Activated T-cell treated with anti-CD3 and anti-CD28 coated beads, Interleukin-2, amount 50 U/mL, for 48 hours (primary cell): ENCODE measurements at regions not wholly inside any gene's neighbourhood (a gene's known extent, or its start where the extent isn't known, plus 50 kb on each side); places are given as distances from the start of the nearest gene placed in this dataset.

Source experiments
- DNase-seq, 2 experiments: peaks; one replicate each; pipeline ENCODE4 v3.0.0-alpha.2; 2020

DNA sequence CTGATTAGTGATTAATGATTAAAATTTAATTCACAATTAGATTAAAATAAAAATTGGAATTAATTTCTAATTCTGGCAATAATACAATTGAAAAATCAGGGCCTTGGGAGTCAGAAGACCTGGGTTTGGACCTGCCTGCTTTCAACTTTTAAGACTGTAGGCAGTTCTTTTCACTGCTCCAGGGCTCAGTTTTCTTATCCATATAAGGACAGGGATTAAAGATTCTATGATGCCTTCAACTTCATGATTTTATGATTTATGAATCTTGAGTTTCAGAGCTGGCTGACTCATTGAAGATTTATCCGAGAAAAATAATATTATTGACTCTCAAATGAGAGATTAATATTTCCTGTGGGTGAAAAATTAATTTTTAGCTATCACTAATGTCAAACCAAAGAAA lies 208.6 kb upstream of the ANKH start:
- DNase-seq = no peak

DNA sequence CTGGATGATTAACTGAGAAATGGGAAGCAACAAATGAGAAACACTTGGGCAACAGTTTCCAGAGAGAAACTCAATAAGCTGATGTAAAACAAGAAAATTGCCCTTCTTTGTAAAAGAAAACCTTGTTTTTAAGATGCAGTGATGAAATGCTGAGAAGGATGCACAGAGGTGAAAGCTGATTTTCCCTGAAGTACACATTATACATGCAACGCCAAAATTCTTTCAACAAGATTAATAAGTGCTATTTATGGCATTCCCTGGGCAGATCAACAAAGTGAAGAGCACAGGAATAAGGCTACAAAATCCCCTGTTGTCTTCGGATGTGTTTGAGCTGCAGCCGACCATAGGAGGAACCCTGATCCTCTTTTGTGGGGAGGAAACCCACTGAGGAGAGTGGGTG lies 208.0 kb upstream of the ANKH start:
- no peak for DNase-seq

DNA sequence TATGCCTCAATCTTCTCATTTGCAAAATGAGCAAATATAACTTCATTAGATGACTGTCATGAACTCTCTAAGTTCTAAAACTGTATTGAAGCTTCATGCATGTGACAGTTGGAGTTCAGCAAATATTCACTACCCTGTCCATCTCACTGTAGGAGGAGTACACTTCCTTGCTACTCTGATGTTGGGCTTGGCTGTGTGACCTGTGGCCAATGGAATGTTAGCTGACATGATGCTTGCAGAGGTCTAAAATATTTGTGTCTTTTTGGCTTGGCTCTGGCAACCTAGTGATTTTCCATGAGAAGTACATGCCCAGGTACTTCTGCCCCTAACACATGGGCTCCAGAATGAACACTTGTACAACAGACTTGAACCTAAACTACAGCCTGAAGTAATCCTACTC lies 203.1 kb upstream of the ANKH start:
- DNase-seq = no peak

DNA sequence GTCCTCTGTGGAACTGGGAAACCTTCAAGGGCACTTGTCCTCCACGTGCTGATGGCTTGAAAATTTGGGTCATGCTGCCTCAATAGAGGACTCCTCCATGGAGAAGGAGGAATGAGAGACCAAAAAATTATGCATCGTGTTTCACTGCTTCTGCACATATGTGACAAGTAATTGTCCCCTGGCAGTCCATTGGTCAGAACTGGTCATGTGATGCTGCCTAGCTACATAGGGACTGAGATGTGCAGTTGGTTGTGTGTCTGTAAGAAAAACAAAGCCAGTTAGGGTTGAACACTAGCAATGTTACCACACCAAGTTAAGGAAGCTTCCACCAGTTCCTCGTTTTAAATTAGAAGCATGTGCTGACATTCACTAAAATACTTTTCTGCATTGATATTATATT lies 201.9 kb upstream of the ANKH start:
- DNase-seq = no peak

DNA sequence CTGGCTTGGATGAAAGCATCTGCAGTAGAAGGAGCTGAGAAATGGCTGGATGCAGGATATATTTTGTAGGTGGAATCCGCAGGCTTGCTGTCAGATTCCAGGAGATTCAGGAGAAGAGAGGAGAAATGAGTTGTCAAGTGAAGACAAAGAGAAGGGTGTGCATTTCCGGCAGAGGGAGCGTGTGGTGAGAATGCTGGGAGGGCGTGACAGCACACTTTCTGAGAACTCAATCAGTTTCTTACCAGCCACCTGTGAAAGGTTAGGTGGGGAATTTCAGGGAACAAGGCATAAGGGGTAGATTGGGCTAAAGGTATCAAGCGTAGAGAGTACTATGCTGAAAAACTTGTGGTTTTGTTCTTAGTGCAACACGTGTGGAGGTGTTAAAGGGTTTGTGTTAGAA lies 199.3 kb upstream of the ANKH start:
- no peak for DNase-seq

DNA sequence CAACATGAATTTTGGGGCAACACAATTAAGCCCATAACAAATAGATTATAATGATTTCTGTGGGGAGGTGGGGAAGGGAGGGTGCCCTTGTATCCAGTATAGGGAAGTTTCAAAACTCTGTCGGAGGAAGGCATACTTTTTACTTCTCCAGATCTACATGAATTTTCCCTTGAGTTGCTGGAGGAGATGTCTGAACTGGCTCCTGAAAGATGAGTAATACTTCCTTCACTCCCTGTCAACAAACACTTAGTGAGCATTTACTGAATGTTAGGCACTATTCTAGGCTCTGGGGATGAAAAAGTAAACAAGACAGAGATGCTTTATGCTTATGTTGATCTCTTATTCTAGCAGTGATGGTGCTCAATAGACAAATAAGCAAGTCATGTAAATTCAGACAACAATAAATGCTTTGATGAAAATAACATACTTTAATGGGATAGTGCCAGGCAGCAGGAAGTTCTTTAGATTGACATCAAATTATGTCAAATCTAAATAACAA lies 197.9 kb upstream of the ANKH start:
- DNase-seq = no peak

DNA sequence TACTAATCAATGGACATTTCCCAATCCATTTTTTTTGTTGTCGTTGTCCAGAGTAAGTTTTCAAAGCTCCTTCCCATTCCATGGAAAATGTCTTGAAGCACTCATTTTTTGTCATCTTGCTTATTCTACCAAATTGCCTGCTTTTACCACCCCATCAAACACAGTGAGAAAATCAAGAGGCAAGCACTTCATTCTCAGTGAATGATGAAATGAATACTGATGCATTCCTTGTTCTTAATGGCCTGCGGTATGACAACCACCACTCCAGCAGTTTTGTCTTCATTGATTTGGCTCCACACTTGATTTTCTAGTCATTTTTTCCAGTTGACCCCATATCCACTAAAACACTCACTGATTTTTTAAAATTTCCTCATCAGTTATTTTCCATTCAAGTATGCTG lies 193.5 kb upstream of the ANKH start:
- no peak for DNase-seq

DNA sequence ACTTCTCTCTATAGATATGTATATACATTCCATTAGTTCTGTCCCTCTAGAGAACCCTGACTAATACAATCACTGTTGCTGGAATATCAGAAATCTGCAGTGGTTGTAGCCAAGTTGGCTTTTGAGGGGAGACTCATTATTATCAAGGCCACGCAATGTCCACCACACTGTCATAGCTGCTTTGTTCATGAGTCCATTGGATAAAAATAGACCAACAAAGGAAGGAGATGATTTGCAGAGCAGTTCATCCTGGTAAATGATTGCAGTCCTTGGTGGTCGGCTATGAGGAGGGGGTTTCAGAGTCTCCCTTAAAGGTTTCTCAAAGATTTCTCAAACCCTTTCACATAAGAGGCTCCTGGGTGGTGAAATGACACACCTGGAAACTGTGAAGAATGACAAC lies 192.8 kb upstream of the ANKH start:
- DNase-seq = no peak

DNA sequence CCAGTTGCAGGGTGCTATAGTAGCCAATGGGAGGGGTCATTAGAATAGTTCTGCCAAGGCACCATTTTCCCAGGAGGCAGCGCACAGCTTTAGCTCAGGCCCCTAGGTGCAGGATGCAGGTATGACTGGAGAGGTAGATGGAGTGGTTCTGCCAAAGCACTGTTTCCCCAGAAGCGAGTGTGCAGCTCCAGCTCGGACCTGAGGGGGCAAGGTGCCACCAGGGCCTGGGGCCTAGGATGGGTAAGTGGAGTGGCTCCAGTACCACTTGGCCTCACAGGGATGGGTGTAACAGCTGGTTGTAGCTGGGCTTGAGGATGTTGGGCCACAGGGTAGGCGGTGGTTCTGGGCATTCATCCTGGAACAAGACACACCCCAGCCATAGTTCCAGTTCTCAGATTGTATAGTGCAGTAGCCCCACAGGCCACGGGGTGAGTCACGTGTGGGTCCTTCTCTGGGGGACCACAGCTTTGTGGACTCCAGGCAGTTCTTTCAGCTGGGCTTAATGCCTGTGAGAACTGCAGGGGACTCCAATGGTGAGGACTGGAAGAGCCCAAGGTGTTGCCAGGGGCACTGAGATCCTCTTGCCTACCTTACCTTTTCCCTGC lies 185.5 kb upstream of the ANKH start:
- DNase-seq = no peak

DNA sequence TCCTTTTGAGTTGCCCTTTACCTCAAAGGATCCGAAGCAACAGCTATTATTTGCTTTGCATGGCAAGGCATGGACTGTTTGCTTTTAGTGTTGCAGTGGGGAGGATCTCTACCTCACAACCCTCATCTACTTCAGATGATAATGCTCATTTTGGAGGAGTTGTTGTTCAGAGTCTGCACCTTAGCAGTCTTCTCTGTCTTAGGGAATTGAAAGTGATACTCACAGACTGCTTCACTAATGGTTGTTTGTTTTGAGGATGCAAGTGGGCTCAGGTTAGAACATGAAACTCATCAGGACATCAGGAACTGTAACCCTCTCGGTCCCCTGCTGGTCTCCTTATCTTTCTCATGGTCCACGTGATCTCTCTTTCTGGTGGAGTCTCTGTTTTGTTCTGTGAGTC lies 172.9 kb upstream of the ANKH start:
- DNase-seq = no peak

DNA sequence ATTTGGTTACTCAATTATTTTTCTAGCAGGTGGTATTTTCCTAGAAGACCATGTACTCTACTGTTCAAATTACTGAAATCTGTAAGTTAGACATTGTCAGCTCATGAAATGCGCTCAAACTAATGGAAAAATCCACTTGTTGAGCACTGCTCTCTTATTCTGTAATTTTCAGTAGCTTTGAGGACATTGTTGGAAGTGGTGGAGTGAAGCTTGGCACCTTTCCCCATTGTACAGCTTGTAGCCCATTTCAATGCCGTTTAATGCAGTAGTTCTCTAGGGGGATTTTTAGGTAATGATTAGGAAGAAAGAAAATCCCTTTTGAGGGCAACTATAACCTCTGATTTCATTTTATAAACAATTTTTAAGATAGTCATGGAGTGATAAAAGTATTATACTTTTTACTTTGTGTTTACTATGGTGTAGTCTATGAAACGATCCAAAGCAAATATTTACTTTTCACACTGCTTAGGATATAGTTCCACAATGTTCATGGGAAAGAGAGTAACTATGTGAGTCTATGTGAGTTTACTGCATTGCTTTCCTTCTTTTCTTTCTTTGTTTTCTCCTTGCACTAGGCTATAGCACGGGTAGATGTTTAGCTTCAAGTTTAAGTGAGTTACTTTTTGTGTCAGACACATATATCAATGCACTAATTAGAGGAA lies 165.8 kb upstream of the ANKH start:
- DNase-seq = no peak

DNA sequence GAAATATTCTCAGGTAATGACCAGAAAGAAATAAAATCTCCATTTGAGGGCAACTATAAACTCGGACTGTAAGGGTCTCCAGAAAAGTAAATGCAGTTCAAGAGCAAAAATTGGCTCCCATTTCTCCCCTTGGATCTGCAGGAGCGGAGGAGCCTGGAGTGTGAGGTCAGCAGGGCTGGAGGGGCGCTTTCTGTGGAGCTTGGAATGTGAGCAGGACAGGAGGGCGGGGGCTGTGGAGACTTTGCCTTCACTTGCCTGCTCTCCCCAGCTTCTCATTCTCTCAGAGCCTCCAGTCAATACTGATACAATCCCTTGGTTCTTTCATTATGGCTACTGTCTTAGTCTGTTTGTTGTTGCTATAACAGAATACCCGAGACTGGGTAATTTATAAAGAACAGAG lies 162.8 kb upstream of the ANKH start:
- DNase-seq = no peak

DNA sequence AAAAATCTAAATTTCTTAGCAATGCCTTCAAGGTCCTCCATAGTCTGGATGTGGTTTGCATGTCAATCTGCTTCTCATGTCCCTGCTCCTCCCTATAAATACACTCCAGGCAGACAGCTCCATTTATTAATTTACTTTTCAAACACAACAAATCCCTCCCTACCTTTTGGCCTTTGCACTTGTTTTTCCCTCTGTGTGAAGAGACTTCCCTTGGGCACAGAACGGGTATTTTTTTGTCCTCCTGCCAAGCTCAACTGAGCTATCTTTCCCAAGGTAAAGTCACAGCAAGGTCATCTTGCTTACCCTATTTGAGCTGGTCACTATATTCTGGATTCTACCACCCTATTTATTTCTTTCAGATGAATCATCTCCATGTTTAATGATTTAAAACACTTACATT lies 159.6 kb upstream of the ANKH start:
- DNase-seq = no peak

DNA sequence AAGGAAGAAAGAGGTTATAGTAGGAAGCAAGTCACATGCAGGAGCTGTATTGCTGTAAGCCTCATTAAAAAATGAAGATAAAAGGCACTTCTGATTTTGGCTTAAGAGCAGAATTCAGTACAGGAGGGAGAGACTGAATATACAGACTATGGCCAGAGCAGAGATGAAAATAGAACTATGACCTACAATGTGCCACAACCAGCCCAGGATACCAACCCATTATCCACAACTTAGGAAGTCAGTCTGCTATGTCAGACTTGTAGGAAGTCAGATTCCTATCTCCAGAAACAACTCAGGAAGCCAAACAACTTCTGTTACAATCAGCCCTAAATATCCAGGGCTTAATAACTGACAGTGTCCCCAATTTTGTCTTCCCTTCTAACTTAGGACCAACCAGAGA lies 156.2 kb upstream of the ANKH start:
- DNase-seq = no peak

DNA sequence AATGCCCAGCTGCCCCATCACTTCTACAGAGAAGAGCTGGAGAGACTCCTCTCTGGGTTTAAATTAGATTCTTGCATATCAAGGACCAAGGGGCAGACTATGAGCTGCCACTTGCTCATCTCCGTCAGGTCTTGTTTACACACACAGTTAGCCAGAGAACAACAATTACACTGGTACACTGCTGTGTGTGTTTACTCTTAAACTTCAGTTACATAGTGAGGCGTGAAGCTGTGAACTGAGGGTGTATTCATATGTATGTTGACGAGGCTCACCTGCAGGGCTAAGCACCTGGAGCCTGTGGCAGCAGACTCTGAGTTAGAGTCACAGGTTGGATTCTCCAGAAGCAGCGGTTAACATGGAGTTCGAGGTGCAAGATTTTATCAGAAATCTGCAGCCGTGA lies 155.4 kb upstream of the ANKH start:
- no peak for DNase-seq

DNA sequence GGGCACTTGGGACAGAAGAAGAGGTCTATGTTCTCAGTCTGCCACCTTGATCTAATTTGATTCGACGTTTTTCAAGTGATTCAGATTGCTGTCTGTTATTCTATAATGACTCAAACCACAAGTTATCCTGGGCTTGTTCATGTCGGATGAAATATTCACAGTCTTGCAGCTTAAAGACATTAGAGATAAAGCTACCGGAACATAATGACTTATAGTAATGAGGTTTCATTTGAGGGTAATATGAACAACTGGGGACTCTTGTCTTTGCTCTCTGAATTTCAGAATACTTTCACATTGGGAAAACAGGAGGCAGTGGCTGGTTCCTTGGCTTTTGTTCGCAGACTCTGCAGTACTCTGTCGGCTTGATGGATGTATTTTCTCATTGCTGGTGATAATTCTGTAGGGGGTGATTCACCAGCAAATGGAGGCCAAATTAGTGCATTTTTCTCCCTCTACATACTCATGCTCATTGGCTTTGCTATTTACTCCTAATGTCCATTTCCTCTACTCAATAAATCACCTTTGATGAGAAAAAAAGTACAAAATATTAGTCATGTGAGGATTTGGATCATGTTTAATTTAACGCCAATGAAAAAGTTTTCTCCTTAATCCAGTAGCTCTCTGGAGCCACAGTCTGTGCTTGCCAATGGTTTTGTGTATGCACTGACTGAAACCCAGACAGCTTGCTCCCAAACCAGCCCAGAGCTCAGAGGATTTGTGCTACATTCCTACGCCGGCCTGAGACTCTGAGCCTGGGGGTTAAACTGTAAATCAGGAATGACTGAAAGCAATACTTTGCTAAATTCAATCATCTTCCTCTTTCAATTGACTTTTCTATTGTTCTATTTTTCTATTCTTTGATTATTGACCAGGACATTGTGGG lies 154.7 kb upstream of the ANKH start:
- DNase-seq = no peak

DNA sequence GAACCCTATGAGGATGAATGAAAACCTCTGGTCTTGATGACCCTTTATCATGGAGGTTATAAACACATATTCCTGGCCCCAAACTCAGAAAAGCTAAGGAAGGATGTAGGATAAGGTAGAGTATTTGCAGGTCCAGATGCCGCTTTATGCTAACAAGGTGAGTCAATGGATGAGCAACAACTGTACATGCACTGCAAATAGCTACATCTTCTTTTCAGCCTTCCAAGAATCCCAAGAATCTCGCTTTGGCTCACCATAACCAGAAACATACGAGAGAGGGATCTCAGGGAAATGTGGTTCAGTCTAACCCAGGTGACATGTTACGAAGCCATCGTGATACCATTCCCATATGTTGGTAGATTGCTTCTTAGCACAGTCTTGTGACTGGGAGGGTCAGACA lies 152.3 kb upstream of the ANKH start:
- no peak for DNase-seq

DNA sequence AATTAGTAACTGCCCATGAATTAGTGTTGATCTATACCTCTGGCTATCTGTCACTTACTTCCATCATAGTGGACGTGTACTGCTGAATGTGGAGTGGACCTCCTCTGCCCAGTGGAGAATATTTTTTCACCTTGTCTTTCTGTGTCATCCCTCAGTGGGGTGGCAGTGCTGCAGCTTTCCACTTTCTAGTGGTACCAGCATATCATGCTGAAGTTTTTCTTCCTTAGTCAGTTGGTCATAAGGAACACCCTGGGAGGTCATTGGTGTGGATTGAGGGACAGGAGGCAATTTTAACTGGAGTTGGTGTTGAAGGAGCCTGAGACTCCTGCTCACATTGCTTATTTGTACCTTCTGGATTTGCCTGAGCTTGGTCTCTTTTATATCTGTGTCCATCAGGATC lies 151.7 kb upstream of the ANKH start:
- no peak for DNase-seq

DNA sequence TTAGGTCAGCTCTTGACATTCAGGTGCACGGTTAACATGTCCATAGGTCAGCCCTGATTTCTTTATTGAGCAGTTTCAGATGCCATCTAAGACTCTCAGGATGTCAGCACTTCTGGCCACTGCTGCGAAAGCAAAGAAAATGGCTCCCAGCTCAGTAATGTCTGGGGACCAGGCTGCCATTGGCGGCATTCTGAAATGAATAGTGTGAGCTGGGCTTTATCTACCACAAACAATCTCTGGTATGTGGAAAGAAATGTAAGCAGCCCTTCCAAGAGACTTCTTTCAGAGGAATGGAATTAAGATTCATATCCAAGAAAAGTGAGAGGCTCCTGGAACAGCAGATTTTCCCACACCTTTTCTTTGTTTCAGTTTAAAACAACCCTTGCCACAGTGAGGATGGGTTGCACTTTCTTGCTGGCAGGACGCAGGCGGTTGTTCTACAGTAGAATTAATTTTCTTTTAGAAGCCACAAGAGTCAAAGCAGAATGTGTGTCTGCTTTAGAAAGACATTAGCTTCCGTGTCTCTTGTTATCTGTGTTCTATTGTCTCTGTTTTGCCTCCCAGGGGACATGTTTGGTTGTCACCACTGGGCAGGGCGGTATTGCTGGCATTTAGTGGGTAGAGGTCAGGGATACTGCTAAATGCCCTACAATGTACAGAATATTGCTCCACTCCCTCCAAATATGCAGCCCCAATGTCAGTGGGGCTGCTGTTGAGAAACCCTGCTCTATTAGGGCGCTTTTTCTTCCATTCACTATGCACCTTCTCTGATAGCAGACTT lies 149.9 kb upstream of the ANKH start:
- no peak for DNase-seq

DNA sequence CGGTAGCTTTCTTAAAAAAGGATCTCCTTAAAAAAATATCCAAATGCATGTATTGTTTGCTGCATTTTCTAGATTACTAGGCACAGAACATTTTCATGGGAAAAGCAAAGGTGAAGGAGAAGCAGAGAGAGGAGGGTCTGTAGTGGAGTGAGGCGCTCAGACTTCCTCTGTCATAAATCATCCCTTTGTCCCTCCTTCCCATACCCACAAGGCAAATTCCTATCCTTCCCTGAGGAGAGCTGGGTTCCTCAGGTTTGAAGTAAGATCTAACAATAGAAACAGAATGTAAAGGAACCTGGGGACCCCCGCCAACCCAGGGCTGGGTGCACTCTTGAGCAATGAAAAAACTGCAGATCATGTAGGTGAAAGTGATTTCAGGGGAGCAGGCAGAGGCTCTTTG lies 149.2 kb upstream of the ANKH start:
- DNase-seq = no peak

DNA sequence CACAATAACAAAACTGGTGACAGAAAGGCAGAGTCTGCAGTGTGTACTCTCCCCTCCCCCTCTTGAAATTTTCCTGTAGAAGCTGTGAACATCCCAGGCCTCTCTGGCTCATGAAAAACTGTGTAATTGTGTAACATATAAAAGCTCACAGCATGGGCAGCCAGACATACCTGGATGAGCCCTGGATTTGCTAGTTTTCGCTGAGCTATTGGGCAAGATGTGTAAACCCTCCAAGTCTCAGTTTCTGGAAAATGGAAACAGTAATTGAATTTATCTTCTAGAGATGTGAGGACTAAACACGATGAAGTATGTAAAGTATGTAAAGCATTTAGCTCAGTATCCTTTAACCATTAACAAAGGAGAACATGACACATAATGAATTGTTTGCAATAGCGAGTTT lies 143.2 kb upstream of the ANKH start:
- no peak for DNase-seq

DNA sequence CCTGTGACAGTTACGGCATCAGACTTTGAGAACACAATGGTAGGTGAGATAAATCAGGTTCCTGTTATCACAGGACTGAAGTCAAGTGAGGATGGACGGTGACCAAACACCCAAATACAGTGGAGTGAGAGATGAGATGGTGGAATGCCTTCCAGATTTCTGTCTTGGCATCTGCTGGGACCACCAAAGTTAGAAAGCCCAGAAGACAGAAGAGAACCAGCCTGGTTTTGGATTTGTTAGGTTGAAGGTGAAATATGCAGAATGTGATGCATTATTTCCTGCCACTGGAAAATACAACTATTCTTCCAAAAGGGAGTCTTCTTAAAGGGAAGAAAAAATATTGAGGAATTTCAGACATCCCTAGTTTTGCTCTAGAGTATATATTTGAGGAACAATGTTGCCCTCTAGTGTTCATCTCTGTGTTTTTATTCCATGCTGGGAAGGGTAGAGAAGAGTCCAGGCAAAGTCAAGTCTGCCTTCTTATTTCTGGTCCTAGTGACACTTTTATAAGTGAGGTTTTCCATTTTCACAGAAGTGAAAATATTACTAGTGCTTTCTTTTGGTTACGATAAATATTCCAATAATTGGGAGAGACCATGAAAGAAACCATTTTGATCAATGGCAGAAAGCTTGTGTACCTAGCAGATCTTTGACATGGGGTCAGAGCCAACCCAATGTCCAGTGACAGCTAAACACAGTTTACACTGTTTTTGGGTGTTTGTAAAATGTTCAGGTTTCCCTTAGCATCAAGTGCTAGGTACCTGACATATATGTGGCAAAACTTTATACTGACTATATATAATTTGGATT lies 142.3 kb upstream of the ANKH start:
- DNase-seq = no peak
